GM19324 (cell line): ENCODE measurements at regions not wholly inside any gene's neighbourhood (a gene's known extent, or its start where the extent isn't known, plus 50 kb on each side); places are given as distances from the start of the nearest gene placed in this dataset.

Source experiments
- ATAC-seq: cut with Tn5 transposase; IDR thresholded peaks from one replicate; pipeline ENCODE4 v1.9.1; 2021; ENCODE audit warnings: mild to moderate bottlenecking, moderate library complexity; ENCODE audit not compliant: unreplicated experiment, low FRiP score

DNA sequence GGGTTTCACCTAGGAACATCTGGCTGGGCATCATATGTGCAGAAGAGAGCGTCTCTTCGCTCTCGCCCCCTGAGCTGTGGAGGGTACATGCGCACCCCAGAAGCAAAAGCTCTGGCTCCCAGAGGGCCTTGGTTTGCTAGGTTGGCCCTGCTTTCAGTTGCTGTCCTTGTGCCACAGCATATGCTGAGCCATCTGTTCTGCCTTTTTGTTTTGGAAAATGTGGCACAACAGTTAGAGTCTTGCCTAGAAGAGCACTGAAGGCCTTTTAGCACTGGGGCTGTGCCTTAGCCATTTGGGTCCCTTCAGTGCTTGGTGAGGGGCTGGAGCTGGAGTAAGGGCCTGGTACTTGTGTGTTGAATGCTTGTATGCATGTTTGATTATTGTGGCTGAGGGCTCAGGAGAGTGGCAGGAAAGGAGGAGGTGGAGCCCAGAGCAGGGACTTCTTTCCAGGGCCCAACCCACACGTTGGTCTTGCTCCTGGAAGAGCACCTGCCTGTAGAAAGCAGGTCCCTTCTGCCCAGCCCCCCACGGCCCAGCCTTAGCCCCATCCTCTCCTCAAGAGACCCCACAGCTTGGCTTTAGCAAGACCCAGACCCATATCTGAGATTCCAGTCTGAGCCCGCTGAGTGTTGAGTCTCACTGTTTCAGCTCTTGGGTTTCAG, 113.7 kb downstream of the SLC25A47 start:
- no peak for ATAC-seq

DNA sequence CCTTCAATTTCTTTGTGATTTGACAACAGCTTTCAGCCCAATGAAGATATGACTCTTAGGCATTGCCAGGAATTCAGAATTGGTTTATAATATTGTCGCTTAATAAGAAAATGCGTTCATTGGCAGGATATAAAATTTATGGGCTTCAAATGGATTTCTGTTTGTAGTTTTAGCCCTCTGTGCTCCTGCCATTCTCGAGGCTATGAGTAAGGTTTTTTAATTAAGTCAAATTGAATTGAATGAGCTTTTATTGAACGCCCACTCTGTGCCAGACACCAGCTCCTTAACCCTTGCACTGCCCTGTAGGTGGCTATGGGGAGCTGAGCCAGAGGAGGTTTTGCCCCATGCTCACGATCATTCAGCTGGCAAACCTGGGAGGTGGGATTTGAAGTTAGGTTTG, 115.1 kb downstream of the SLC25A47 start:
- no peak for ATAC-seq

DNA sequence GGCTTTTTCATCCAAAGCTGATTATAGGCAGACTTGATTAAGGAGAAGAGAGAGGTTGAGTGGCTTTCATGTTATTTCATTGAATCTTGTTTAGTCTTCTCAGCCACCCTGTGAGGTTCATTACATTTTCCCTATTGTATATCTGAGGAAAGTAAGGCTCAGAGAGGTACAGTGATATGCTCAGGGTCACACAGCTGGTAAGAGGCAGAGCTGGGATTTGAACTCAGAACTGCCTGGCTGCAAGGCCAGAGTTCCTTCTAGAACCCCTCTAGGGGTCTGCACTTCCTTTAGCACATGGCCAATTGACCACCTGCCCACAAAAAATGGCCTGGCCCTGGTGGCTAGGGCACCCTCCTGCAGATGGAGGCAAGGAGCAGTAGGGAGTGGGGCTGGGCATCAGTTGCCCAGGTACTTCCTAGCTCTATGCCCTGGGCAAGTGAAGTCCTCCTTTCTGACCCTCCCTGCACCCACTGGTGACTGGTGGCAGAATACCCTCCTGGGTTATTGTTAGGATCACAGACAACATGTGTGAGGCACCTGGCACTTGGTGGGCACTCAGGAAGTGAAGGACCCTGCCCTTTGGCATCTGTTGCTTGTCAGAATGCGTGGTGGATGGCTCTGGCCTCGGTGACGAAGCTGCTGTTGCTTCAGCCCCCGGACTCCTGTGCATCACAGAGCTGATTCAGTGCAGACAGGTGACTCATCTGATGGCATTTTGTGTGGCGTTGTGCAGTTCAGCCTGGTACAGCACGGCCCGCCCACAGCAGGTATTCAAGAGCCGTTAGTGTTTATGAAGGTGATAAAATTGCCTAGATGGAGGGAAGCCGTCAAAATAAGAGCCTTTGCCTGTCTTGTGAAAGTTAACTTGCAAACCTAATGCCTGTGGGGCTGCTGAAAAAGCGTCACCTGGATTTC, 115.8 kb downstream of the SLC25A47 start:
- no peak for ATAC-seq

DNA sequence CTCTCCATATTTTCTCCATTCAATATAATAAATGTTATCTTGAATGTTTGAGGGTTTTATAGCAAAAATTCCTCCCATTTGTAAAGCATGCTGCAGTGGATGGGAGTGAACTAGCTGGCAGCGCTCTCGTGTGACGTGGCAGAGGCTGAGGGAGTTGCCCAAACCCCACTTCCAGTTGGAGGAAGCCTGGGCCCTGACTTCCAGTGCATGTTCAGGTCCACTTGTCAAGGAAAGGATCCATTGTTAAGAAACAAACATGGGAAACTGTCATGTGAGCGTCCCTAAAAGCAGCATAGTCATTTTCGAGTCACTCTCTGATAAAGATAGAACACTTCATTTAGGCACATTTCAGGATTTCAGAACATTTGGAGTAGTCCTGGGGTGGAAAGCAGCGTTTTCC, 116.6 kb downstream of the SLC25A47 start:
- ATAC-seq = no peak

DNA sequence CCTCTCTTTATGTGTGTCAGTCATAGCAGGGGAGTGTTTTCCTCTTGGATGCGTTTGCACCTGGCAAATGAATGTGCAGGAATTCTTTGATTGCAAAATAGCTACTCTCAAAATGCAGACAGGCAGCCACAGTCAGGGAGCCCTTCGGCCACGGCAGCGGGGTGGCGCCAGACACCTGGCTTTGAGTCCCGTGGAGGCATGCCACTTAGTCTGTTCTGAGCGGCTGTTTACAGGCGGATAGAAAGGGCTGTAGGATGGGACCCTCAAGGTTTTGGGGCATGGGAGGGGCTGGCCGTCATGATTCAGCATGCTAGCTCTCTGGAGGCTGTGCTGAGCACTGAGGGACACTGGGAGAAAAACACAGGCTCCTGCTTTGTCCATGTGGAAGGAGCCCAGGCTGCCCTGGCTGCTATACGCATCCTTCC, 117.1 kb downstream of the SLC25A47 start:
- ATAC-seq = no peak

DNA sequence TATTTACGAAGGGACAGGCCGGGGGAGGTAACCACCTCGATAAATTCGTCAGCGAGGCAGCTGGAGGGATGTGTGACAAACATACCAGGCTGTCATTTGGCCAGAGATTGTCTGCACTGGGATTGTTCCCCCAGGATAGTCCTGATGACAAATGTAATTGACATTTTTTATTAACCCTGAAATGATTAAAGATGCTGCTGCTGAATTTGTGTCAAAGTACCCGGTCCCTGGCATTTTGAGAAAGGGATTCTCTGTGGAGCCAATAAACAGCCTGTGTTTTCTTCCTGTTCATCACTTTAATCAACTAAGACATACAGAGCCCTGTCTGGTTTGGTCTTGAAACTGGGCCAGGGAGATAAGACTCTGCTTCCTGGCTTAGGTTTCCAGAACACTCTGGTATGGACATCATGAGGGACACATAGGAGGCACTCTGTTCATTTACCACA, 117.6 kb downstream of the SLC25A47 start:
- no peak for ATAC-seq

DNA sequence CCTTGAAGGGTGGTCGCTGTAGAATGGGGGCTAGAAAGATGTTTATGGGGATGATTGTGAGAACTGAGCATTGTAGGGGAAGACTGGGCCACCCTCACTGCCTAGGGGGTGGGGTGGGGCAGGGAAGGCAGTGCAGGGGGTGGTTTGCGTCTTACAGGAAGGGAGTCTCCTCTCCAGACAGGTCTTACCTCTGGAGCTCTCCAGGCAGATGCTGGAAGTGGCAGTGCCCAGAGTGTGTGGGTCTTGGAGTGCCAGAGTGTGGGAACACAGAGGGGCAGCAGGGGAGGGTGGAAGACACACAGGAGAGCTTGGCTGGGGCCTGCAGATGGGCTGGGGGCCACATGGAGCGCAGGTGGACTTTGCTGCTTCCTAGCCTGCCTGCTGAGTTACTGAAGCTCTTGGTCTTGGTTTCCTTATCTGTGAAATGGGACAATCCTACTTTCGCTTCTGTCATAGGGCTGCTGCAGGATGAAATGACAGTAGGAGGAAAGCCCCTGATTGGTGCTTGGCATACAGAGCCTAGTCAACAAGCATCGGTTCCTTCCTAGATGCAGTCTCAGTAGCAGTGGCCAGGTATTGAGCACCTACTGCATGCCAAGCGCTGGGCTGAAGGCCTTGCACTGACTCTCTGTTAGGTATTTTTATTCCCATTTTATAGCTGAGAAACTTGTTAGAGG, 118.3 kb downstream of the SLC25A47 start:
- ATAC-seq = no peak

DNA sequence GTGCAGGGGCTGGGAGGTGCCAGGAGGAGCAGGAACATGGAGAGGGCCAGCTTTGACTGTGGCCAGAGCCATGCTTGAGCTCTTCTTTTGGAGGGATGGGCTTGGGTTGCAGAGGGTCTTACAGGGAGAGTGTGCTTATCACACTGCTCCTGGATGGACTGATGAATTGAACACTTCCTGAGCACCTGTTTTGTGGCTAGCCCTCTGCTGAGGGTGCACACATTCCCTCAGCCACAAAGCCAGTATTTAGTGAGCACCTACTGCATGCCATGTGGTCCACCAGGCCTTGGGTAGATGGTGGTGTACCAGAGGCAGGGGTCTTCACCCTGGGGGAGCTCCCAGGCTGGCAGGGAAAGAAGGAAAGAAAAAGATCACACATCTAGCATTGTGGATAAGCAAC, 118.9 kb downstream of the SLC25A47 start:
- no peak for ATAC-seq

DNA sequence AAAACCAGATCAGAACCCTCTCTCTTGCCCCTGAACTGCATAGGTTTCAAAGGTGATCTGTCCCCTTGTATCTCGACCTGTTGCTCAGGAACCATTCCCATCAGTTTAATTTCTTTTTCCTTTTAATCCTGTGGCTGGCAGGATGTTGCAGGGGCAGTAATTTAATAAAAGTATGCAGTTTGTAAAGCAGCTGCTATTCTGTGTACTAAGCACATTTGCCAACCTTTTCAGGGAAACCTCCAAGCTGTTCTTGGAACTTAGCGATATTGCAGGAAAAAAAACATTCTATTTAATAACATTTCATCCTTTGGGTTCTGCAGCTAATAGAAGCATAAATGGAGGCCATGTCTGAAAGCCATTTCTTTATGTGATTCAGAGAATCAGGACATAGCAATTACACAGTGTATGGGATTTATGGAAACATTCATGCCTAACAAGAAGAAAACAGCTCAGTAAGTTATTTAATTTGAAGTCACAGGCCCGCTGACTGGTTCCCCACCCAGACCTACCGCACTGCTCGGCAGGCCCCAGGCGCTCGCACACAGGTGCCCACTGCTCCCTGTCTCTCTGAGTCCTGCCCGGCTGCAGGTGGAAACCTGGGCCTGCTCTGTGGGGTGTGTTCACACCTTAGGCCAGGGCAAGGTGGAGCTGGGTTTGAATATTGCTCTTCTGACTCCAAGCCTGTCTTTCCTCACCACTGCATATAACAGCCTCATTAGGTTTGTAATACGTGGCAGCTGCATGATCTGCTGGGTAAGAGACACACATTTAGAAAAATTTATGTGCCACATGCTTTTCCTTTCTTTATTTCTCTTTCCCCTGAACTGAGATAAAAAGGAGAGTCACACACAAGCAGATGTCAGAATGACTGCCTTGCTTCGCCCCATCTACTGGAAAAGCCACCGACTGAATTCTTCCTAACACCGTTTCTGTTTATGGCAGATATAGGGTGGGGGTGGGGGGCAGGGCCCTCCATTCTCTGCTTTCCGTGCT, 119.7 kb downstream of the SLC25A47 start:
- ATAC-seq = no peak

DNA sequence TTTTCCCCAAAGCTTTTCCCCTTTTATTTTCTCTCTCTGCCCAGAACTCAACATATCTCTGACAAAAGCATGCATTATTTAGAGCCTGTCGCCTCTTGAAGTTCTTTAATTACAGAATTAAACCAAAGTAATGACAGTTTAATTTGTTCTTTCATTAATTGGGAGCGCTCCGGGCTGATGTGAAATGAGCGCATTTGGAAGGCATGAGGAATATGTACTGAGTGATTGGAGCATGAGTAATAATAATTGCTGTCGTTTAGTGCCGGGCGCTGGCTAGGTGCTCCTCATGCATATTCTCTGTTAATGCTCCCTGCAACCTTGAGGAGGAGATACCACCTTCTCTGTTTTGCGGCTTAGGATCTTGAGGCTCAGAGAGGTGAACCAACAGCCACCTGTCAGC, 120.5 kb downstream of the SLC25A47 start:
- no peak for ATAC-seq

DNA sequence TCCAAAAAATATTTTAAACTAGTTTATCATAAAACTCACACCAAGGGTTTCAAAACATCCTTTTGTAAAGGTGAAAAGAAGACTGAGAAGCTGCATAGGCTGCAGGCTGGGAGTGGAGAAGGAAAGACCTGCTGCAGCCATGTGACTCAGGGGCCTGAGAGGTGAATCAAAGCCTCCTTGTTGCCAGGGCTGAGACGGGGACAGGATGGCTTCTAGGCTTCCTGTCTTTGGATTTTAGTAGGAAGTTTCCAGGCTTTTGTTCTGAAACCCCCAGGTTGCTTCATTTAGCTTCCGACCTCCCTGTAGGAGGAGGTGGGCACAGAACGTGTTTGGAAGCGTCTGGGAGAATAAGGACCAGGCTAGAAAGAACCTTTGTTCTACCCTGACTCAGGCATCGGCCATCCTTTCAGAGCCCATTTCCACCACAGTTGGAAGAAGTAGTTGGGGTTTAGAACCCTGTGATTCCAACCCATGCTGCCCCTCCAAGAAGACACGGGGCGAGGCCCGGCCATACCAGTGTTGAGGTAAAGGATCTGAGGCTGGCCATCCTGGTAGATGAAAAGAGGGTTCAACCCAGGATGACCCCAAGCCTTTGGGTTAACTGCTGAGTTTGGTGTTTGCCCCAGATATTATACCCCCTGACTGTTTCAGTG, 122.4 kb downstream of the SLC25A47 start:
- no peak for ATAC-seq

DNA sequence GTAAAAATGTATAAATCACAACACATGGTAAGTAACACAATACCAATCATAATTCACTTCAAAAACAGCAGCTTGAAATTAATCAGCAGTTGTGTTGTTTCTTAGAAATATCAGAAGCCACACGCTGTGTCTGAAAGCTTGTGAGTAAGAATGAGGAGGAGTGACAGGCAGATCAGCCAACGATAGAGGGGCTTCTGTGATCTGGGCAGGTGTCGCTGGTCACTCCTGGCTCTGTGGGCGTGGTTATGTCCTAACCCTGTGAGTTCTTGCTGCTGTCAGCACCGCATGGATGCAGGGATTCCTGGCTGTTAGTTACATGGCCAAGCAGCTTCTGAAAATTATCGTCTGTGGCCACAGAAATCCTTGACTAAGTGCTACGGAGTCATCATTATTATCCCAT, 123.4 kb downstream of the SLC25A47 start:
- no peak for ATAC-seq

DNA sequence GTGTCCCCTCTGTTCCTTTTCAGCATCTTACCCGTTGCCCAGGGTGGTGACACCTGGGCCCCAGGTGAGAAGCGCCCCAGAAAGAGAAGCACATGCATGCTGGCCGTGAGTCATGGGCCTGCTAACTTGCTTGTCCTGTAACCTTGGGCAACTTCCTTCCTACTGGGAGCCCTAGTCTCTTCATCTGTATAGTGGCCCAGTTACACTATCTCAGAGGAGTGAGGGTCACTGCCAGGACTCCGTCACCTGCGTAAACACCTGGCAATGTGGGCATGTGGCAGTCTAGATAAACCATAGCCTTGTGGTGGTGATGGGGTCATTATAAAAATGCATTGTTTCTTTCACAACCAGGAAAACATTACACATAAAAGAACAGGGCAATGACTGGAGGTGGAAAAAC, 125.2 kb downstream of the SLC25A47 start:
- no peak for ATAC-seq

DNA sequence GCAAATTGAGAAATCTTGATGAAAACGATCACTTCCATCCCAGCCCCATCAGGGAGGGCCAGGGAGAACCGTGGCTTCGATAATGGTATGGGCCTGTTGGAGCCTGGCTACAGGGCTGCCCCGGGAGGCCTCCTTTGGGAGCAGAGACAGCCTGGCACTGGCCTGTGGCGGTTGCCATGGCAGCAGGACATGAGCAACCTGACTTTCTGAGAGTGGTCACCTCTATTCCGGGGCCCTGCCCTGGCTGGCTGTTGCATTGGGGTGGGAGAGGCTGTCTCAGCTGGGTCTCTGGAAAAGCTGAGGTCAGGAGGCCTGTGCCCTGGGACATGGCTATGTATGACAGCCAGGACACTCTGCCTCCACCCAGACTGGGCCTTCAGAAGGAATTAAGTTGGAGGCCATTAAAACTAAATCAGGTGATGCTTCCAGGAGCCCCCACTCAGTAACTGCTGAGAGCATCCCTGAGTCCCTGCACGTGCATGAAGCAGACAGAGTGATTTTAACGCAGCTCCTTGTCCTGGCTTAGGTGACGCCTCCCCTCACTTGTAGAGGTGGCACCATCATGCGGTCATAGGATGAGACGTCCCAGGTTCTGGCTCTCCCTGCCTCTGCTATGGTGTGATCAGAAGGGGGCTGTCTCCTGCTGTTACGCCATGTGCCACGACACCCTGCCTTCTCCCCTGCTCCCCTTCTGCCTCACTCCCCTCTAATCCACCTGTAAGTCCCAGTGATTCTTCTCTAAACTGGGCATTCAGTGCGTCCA, 126.3 kb downstream of the SLC25A47 start:
- no peak for ATAC-seq

DNA sequence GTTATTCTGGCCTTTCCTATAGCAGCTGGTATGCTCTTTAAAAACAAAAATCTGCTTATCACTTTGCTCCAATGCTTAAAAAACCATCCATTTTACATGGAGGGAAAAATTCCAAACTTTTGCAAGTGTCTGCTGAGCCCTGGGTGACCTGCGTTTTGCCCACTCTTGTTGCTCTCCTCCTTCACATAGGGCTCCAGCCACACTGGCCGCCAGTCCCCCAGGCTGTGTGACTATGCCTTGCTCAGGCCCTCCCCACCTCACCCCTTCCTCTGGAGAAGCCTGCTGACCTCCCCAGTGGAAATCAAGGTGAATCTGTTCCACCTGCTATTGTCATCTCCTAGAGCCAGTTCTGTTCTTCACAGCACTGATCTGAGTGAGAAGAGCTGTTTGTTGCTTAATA, 126.9 kb downstream of the SLC25A47 start:
- no peak for ATAC-seq

DNA sequence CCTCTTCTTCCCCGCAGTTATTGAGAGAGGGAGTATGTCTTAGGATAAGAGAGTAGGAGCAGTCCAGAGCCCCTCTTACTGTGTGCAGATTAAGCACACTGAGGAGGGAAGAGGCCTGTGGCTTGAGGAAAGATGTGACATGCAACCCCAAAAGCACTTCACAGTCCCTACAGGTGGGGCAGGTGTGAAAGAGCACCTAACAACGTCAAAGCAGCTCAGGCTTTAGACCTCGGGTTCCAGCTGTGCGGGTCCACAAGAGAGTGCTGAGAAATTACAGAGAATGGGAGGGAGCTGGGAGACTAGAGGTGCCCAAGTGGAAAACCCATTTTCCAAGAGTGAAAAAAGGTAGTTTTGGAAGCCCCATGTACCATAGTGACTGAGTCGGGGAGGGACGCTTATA, 127.6 kb downstream of the SLC25A47 start:
- ATAC-seq = no peak

DNA sequence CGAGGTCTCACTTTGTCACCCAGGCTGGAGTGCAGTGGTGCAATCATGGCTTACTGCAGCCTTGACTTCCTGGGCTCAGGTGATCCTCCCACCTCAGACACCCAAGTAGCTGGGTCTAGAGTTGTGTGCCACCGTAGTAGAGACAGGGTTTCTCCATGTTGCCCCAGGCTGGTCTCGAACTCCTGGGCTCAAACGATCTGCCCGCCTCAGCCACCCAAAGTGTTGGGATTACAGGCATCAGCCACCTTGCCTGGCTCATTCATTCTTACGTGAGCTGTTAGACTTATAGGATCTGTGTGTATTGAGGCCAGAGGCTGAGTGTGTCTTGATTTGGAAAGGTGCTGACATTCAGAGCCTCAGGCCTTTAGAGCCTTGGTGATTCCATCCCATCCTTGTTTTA, 128.1 kb downstream of the SLC25A47 start:
- no peak for ATAC-seq

DNA sequence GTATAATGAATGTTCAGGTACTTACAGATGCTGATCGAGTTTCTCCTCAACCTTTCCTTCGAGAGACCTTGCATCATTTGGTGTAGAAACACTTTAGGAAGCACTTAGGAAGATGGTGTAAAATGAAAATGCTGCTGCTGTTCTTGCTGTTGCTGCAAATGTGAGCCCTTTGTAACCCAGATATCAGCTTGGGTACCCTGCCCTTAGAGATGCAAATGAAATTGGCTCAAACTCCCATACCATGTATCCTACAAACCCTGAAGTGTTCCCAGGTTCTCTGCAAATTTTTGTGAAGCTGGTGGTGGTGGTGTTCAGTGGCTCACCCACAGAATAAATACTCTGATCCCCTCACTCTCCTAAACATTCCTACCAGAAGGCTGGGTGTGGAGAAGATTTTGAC, 130.8 kb downstream of the SLC25A47 start:
- no peak for ATAC-seq

DNA sequence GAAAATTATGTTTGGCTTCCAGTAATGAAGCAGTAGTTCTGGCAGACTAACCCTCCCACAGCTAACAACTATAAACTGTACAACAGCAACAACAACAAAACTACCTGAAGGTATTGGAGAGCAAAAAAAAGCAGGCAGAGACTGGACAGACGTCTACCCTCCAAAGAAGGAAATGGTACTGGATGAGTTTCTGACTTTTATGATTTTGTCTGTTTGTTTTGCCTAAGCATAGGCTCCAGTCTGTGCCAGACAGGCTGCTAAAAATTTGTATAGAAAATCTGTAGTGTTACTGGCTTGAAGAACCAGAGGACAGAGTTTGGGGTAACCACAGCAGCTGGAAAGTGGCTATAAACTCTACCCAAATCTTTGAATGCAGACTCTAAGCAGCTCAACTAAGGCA, 131.3 kb downstream of the SLC25A47 start:
- no peak for ATAC-seq
